ENCODE measurements at regions not wholly inside any gene's neighbourhood (a gene's known extent, or its start where the extent isn't known, plus 50 kb on each side); places are given as distances from the start of the nearest gene placed in this dataset.
A peak's percentile ranks its signal among the peaks of the same experiment; 100 is the strongest.

- no peak for TF ChIP-seq CTCF (IDR thresholded peaks at IDR 0.05; ENCODE audit: borderline replicate concordance, extremely low read depth, insufficient read depth)
- DNase-seq, result no peak
- no peak overlapping the region for H3K27ac ChIP-seq (ENCODE audit: low read depth in 2 of 2, low read length in 2 of 2)
- no peaks in the 10 kb centered on the region for H3K9me3 ChIP-seq (ENCODE audit: control insufficient read depth in 2 of 3, insufficient read depth in 1 of 3, low read length in 3 of 3)
- no peak for FAIRE-seq
- H3K4me3 ChIP-seq (ENCODE audit: low read length in 3 of 3), result no peak overlapping the region
- H3K4me1 ChIP-seq (ENCODE audit: control insufficient read depth in 2 of 3, insufficient read depth in 2 of 3, low read depth in 1 of 3, low read length in 3 of 3), result no peaks in the 10 kb centered on the region
- intact Hi-C loops (cut with DNase I), result no loop called here
- no peaks in the 10 kb centered on the region for H3K36me3 ChIP-seq (ENCODE audit: control insufficient read depth in 2 of 3, insufficient read depth in 3 of 3, low read length in 3 of 3)
- no peak overlapping the region for H3K9ac ChIP-seq (ENCODE audit: low read length in 3 of 3)
- no peaks in the 10 kb centered on the region for H3K27me3 ChIP-seq (ENCODE audit: control insufficient read depth, insufficient read depth, low read length)
These were observed 728.5 kb downstream of the FSCB start for GRCh38 chr14:43778570-43778936.

GRCh38 chr14:43765474-43765873 is 741.6 kb downstream of the FSCB start:
- DNase-seq (peak in 2 of 5 donors; percentile 19), FAIRE-seq (no peak)
- H3K9ac ChIP-seq (ENCODE audit: low read length in 3 of 3), result no peak overlapping the region
- no peaks in the 10 kb centered on the region for H3K27me3 ChIP-seq (ENCODE audit: control insufficient read depth, insufficient read depth, low read length)
- H3K4me3 ChIP-seq (ENCODE audit: low read length in 3 of 3), result no peak overlapping the region
- no peaks in the 10 kb centered on the region for H3K9me3 ChIP-seq (ENCODE audit: control insufficient read depth in 2 of 3, insufficient read depth in 1 of 3, low read length in 3 of 3)
- no peaks in the 10 kb centered on the region for H3K36me3 ChIP-seq (ENCODE audit: control insufficient read depth in 2 of 3, insufficient read depth in 3 of 3, low read length in 3 of 3)
- no peaks in the 10 kb centered on the region for H3K4me1 ChIP-seq (ENCODE audit: control insufficient read depth in 2 of 3, insufficient read depth in 2 of 3, low read depth in 1 of 3, low read length in 3 of 3)
- intact Hi-C loops (cut with DNase I), result no loop called here
- no peak overlapping the region for H3K27ac ChIP-seq (ENCODE audit: low read depth in 2 of 2, low read length in 2 of 2)
- TF ChIP-seq CTCF (IDR thresholded peaks at IDR 0.05; ENCODE audit: borderline replicate concordance, extremely low read depth, insufficient read depth), result no peak

GRCh38 chr14:43764433-43764832 is 742.6 kb downstream of the FSCB start:
- Histone ChIP-seq H3K4me1 (ENCODE audit: control insufficient read depth in 2 of 3, insufficient read depth in 2 of 3, low read depth in 1 of 3, low read length in 3 of 3) (no peaks in the 10 kb centered on the region), H3K9ac (ENCODE audit: low read length in 3 of 3) (no peak overlapping the region), H3K4me3 (ENCODE audit: low read length in 3 of 3) (no peak overlapping the region), H3K36me3 (ENCODE audit: control insufficient read depth in 2 of 3, insufficient read depth in 3 of 3, low read length in 3 of 3) (no peaks in the 10 kb centered on the region), H3K27ac (ENCODE audit: low read depth in 2 of 2, low read length in 2 of 2) (no peak overlapping the region), H3K9me3 (ENCODE audit: control insufficient read depth in 2 of 3, insufficient read depth in 1 of 3, low read length in 3 of 3) (no peaks in the 10 kb centered on the region), H3K27me3 (ENCODE audit: control insufficient read depth, insufficient read depth, low read length) (no peaks in the 10 kb centered on the region)
- no peak for TF ChIP-seq CTCF (IDR thresholded peaks at IDR 0.05; ENCODE audit: borderline replicate concordance, extremely low read depth, insufficient read depth)
- DNase-seq (no peak), FAIRE-seq (no peak)
- intact Hi-C loops (cut with DNase I), result no loop called here

- Histone ChIP-seq H3K4me1 (ENCODE audit: control insufficient read depth in 2 of 3, insufficient read depth in 2 of 3, low read depth in 1 of 3, low read length in 3 of 3) (no peaks in the 10 kb centered on the region), H3K4me3 (ENCODE audit: low read length in 3 of 3) (no peak overlapping the region), H3K9me3 (ENCODE audit: control insufficient read depth in 2 of 3, insufficient read depth in 1 of 3, low read length in 3 of 3) (no peaks in the 10 kb centered on the region), H3K27ac (ENCODE audit: low read depth in 2 of 2, low read length in 2 of 2) (no peak overlapping the region), H3K9ac (ENCODE audit: low read length in 3 of 3) (no peak overlapping the region), H3K27me3 (ENCODE audit: control insufficient read depth, insufficient read depth, low read length) (no peaks in the 10 kb centered on the region), H3K36me3 (ENCODE audit: control insufficient read depth in 2 of 3, insufficient read depth in 3 of 3, low read length in 3 of 3) (no peaks in the 10 kb centered on the region)
- FAIRE-seq (no peak), DNase-seq (no peak)
- TF ChIP-seq CTCF (IDR thresholded peaks at IDR 0.05; ENCODE audit: borderline replicate concordance, extremely low read depth, insufficient read depth), result no peak
- intact Hi-C loops (cut with DNase I), result no loop called here
These were observed 751.4 kb downstream of the FSCB start for GRCh38 chr14:43755707-43756106.

All from kidney (tissue), 13 donors.